GM12892 (cell line): ENCODE measurements at regions not wholly inside any gene's neighbourhood (a gene's known extent, or its start where the extent isn't known, plus 50 kb on each side); places are given as distances from the start of the nearest gene placed in this dataset.

Experiments used
- POLR2A ChIP-seq: IDR thresholded peaks from 2 replicates; pipeline ENCODE4 v1.6.1; 2011; ENCODE audit warnings: low read depth, low read length, control low read depth
- POLR2AphosphoS5 ChIP-seq: IDR thresholded peaks from 2 replicates; pipeline ENCODE4 v1.6.1; 2011; ENCODE audit warnings: low read depth, low read length, control low read depth

DNA sequence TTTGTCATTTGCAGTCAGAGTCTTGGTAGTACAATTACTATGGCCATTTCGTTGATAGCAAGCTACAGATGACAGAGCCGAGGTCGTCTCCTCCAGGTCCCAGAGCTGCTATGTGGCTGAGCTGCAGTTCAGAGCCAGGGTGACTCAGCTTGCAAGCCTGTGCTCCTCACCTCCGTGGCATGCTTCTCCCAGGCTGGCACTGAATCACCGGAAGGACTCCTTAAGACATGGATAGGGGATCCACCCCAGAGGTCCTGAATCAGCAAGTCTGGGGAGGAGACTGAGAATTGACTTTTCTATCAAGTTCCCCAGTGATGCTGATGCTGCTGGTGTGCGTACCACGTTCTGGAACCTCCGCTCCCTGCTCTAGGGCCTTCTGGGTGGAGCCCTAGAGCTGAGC is 291.2 kb downstream of the CDH26 start:
- no peak for TF ChIP-seq POLR2AphosphoS5
- TF ChIP-seq POLR2A: no peak
